ENCODE measurements at regions not wholly inside any gene's neighbourhood (a gene's known extent, or its start where the extent isn't known, plus 50 kb on each side); places are given as distances from the start of the nearest gene placed in this dataset.

- DNase-seq (ENCODE audit: low read depth), result no peak
These were observed 292.2 kb upstream of the RAG2 start for GRCh38 chr11:36890121-36890679.

- no peak for DNase-seq (ENCODE audit: low read depth)
These were observed 287.1 kb upstream of the RAG2 start for GRCh38 chr11:36885154-36885553.

GRCh38 chr11:36878737-36879136, 280.7 kb upstream of the RAG2 start:
- DNase-seq (ENCODE audit: low read depth), result no peak

GRCh38 chr11:36877149-36877548, 279.1 kb upstream of the RAG2 start:
- no peak for DNase-seq (ENCODE audit: low read depth)

- no peak for DNase-seq (ENCODE audit: low read depth)
These were observed 278.2 kb upstream of the RAG2 start for GRCh38 chr11:36876266-36876665.

- no peak for DNase-seq (ENCODE audit: low read depth)
These were observed 276.3 kb upstream of the RAG2 start for GRCh38 chr11:36874291-36874690.

GRCh38 chr11:36870361-36870760, 272.3 kb upstream of the RAG2 start:
- DNase-seq (ENCODE audit: low read depth), result no peak

- no peak for DNase-seq (ENCODE audit: low read depth)
These were observed 270.3 kb upstream of the RAG2 start for GRCh38 chr11:36868380-36868779.

- DNase-seq (ENCODE audit: low read depth), result no peak
These were observed 267.8 kb upstream of the RAG2 start for GRCh38 chr11:36865846-36866245.

GRCh38 chr11:36854875-36855274, 256.8 kb upstream of the RAG2 start:
- DNase-seq (ENCODE audit: low read depth), result no peak

GRCh38 chr11:36848660-36849059, 250.6 kb upstream of the RAG2 start:
- DNase-seq (ENCODE audit: low read depth), result no peak

- DNase-seq (ENCODE audit: low read depth), result no peak
These were observed 242.3 kb upstream of the RAG2 start for GRCh38 chr11:36840378-36840777.

- DNase-seq (ENCODE audit: low read depth), result no peak
These were observed 239.9 kb upstream of the RAG2 start for GRCh38 chr11:36837831-36838437.

- DNase-seq (ENCODE audit: low read depth), result no peak
These were observed 227.2 kb upstream of the RAG2 start for GRCh38 chr11:36825251-36825650.

- no peak for DNase-seq (ENCODE audit: low read depth)
These were observed 226.3 kb upstream of the RAG2 start for GRCh38 chr11:36824349-36824748.

- no peak for DNase-seq (ENCODE audit: low read depth)
These were observed 224.8 kb upstream of the RAG2 start for GRCh38 chr11:36822829-36823228.

- peak; percentile 3 for DNase-seq (ENCODE audit: low read depth)
These were observed 220.4 kb upstream of the RAG2 start for GRCh38 chr11:36818410-36818809.

GRCh38 chr11:36817336-36817965, 219.4 kb upstream of the RAG2 start:
- no peak for DNase-seq (ENCODE audit: low read depth)

- no peak for DNase-seq (ENCODE audit: low read depth)
These were observed 211.3 kb upstream of the RAG2 start for GRCh38 chr11:36809303-36809702.

- DNase-seq (ENCODE audit: low read depth), result no peak
These were observed 209.8 kb upstream of the RAG2 start for GRCh38 chr11:36807871-36808270.

- DNase-seq (ENCODE audit: low read depth), result no peak
These were observed 205.0 kb upstream of the RAG2 start for GRCh38 chr11:36803084-36803483.

- no peak for DNase-seq (ENCODE audit: low read depth)
These were observed 195.2 kb upstream of the RAG2 start for GRCh38 chr11:36792996-36793914.

GRCh38 chr11:36791957-36792356, 193.9 kb upstream of the RAG2 start:
- DNase-seq (ENCODE audit: low read depth), result no peak

Measured in EH (cell line).